Fibroblast of lung (primary cell): ENCODE measurements at regions not wholly inside any gene's neighbourhood (a gene's known extent, or its start where the extent isn't known, plus 50 kb on each side); places are given as distances from the start of the nearest gene placed in this dataset.

Experiments used
- DNase-seq, 2 donors: peaks; one replicate each; pipeline versions ENCODE4 v3.0.0 to v3.0.0-alpha.2; 2010; ENCODE audit warnings: low read depth in 2 of 2
- H2AFZ ChIP-seq: 2 replicates; pipeline ENCODE4 v1.5.1; 2012; ENCODE audit warnings: low read length, control low read depth, inconsistent platforms
- H3K27ac ChIP-seq: 2 replicates; pipeline ENCODE4 v1.5.1; 2011; ENCODE audit warnings: low read length, control low read depth; ENCODE audit not compliant: insufficient read depth
- H3K27me3 ChIP-seq: 2 replicates; pipeline ENCODE4 v1.5.1; 2011; ENCODE audit warnings: mild to moderate bottlenecking, low read length; ENCODE audit not compliant: control insufficient read depth, insufficient read depth
- H3K36me3 ChIP-seq: 2 replicates; pipeline ENCODE4 v1.5.1; 2011; ENCODE audit warnings: low read length; ENCODE audit not compliant: control insufficient read depth, insufficient read depth
- H3K4me1 ChIP-seq: 2 replicates; pipeline ENCODE4 v1.5.1; 2011; ENCODE audit warnings: low read length; ENCODE audit not compliant: control insufficient read depth, insufficient read depth; ENCODE audit errors: extremely low read depth
- H3K4me2 ChIP-seq: 2 replicates; pipeline ENCODE4 v1.5.1; 2011; ENCODE audit warnings: low read length, control low read depth; ENCODE audit not compliant: insufficient read depth; ENCODE audit errors: extremely low read depth
- H3K4me3 ChIP-seq, 4 experiments: fragments of 200-600 bp in 1 of 4; sonication (generic) in 1 of 4; replicated peaks in 1 of 4; 2 replicates each; pipeline ENCODE4 v1.5.1; 2011 to 2016; ENCODE audit warnings: low read length in 4 of 4, low read depth in 3 of 4, mild to moderate bottlenecking in 3 of 4, control low read depth in 2 of 4, inconsistent platforms in 1 of 4, mixed read lengths in 1 of 4; ENCODE audit not compliant: insufficient read depth in 1 of 4; ENCODE audit errors: control extremely low read depth in 1 of 4
- H3K79me2 ChIP-seq: 2 replicates; pipeline ENCODE4 v1.5.1; 2012; ENCODE audit warnings: mild to moderate bottlenecking, low read length, inconsistent platforms; ENCODE audit not compliant: control insufficient read depth, insufficient read depth
- H3K9ac ChIP-seq: 2 replicates; pipeline ENCODE4 v1.5.1; 2011; ENCODE audit warnings: mild to moderate bottlenecking, low read length, control low read depth; ENCODE audit not compliant: insufficient read depth
- H3K9me3 ChIP-seq: 2 replicates; pipeline ENCODE4 v1.5.1; 2012; ENCODE audit warnings: low read depth, low read length; ENCODE audit not compliant: control insufficient read depth, insufficient read depth
- H4K20me1 ChIP-seq: 2 replicates; pipeline ENCODE4 v1.5.1; 2011; ENCODE audit warnings: low read length; ENCODE audit not compliant: control insufficient read depth, insufficient read depth; ENCODE audit errors: extremely low read depth
- EZH2 ChIP-seq: IDR thresholded peaks from 2 replicates; pipeline ENCODE4 v1.5.1; 2012; ENCODE audit warnings: low read length, control low read depth, mild to moderate bottlenecking; ENCODE audit errors: missing control alignments
- TF ChIP-seq, protein P1 (sequence below), 2 donors: IDR thresholded peaks in 1 of 2; conservative IDR thresholded peaks in 1 of 2; 1 replicate in 1 of 2; 2 replicates in 1 of 2; pipeline ENCODE4 v1.5.1; 2011 to 2012; ENCODE audit warnings: low read length in 2 of 2, control low read depth in 1 of 2, inconsistent platforms in 1 of 2, low read depth in 1 of 2, mild to moderate bottlenecking in 1 of 2

DNA sequence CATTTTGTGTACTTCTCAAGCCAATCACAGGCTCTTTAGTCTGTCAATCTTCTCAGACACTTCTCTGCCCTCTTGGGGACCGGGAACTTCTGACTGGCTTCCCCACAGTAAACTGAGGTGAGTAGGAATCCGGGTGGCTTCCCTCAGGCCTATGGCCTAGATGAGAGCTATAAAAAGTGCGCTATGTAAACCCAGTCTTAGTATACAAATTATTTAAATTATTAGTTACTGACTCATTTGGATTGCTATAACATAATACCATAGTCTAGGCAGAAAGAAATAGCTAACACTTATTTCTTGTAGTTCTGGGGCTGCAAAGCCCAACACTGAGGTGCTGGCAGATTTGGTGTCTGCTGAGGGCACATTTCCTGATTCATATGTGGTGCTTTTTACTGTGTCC lies 109.2 kb upstream of the MCHR2 start:
- no peak overlapping the region for H3K27ac ChIP-seq
- no peak overlapping the region for H2AFZ ChIP-seq
- no peaks in the 10 kb centered on the region for H4K20me1 ChIP-seq
- no peaks in the 10 kb centered on the region for H3K4me1 ChIP-seq
- H3K9me3 ChIP-seq = no peaks in the 10 kb centered on the region
- no peak for TF ChIP-seq EZH2
- TF ChIP-seq, protein P1, sequence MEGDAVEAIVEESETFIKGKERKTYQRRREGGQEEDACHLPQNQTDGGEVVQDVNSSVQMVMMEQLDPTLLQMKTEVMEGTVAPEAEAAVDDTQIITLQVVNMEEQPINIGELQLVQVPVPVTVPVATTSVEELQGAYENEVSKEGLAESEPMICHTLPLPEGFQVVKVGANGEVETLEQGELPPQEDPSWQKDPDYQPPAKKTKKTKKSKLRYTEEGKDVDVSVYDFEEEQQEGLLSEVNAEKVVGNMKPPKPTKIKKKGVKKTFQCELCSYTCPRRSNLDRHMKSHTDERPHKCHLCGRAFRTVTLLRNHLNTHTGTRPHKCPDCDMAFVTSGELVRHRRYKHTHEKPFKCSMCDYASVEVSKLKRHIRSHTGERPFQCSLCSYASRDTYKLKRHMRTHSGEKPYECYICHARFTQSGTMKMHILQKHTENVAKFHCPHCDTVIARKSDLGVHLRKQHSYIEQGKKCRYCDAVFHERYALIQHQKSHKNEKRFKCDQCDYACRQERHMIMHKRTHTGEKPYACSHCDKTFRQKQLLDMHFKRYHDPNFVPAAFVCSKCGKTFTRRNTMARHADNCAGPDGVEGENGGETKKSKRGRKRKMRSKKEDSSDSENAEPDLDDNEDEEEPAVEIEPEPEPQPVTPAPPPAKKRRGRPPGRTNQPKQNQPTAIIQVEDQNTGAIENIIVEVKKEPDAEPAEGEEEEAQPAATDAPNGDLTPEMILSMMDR (conservative IDR thresholded peaks at IDR 0.05 in 1 of 2, IDR thresholded peaks at IDR 0.05 in 1 of 2; ENCODE audit: low read depth in 1 of 2, low read length in 2 of 2) = no peak
- H3K27me3 ChIP-seq = no peaks in the 10 kb centered on the region
- no peaks in the 10 kb centered on the region for H3K36me3 ChIP-seq
- no peak overlapping the region for H3K9ac ChIP-seq
- H3K4me3 ChIP-seq = no peak overlapping the region
- H3K4me2 ChIP-seq = no peak overlapping the region
- H3K79me2 ChIP-seq = no peaks in the 10 kb centered on the region
- no peak for DNase-seq

DNA sequence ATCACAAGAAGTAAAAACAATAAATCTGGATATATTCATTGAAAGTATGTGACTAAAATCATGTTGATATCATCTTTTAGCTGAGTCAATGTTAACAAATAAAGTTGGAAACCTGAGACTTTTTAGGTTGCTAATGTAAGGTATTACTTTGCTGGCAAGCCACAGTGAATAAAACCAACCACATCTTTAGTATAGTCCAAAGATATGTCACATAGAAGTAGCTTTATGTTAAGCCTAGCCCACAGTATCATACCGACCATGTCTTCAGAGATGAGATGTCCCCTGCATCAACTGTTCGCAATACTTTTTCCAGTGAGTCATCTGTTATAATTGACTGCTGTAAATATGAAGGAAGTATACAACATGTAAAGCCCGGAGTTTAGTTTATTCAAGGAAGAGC lies 107.6 kb upstream of the MCHR2 start:
- Histone ChIP-seq H3K27ac (no peak overlapping the region), H3K9ac (no peak overlapping the region), H3K79me2 (no peaks in the 10 kb centered on the region), H4K20me1 (no peaks in the 10 kb centered on the region), H3K27me3 (no peaks in the 10 kb centered on the region), H2AFZ (no peak overlapping the region), H3K4me2 (no peak overlapping the region), H3K4me3 (no peak overlapping the region), H3K36me3 (no peaks in the 10 kb centered on the region), H3K9me3 (no peaks in the 10 kb centered on the region), H3K4me1 (no peaks in the 10 kb centered on the region)
- TF ChIP-seq EZH2 = no peak
- TF ChIP-seq, protein P1 (conservative IDR thresholded peaks at IDR 0.05 in 1 of 2, IDR thresholded peaks at IDR 0.05 in 1 of 2; ENCODE audit: low read depth in 1 of 2, low read length in 2 of 2) = no peak
- no peak for DNase-seq

DNA sequence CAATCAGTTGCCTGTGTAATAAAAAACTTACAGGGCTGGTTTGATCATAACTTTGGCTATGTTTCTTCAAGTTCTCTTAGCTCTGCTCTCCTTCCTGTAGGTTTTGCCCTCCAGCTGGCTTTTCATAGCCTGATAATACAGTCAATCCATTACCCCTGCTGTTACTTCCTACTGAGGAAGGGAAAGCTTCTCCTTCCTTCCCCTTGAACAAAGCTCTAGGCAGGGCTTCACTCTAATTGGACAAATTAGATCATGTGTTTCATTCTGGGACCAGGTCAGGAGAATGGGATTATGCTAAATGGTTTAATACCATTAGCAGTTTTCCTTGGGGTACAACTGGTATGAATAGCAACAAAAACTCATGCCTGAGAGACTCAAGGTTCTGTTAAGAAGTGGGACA lies 106.8 kb upstream of the MCHR2 start:
- Histone ChIP-seq H4K20me1 (no peaks in the 10 kb centered on the region), H3K27ac (no peak overlapping the region), H3K27me3 (no peaks in the 10 kb centered on the region), H3K4me1 (no peaks in the 10 kb centered on the region), H2AFZ (no peak overlapping the region), H3K9ac (no peak overlapping the region), H3K4me2 (no peak overlapping the region), H3K79me2 (no peaks in the 10 kb centered on the region), H3K4me3 (no peak overlapping the region), H3K9me3 (no peaks in the 10 kb centered on the region), H3K36me3 (no peaks in the 10 kb centered on the region)
- TF ChIP-seq EZH2 = no peak
- TF ChIP-seq, protein P1 (conservative IDR thresholded peaks at IDR 0.05 in 1 of 2, IDR thresholded peaks at IDR 0.05 in 1 of 2; ENCODE audit: low read depth in 1 of 2, low read length in 2 of 2) = no peak
- DNase-seq = no peak
